Cerebellar cortex (tissue), 1 donor: ENCODE measurements at regions not wholly inside any gene's neighbourhood (a gene's known extent, or its start where the extent isn't known, plus 50 kb on each side); places are given as distances from the start of the nearest gene placed in this dataset.

Source experiments
- DNase-seq: peaks from one replicate; pipeline ENCODE4 v3.0.0-alpha.2; 2015; ENCODE audit warnings: low spot score

GRCh38 chr19:30153326-30154210, 211.5 kb downstream of the URI1 start:
- DNase-seq = no peak

GRCh38 chr19:30154410-30154809, 212.4 kb downstream of the URI1 start:
- DNase-seq = no peak

- DNase-seq = no peak
Observed at GRCh38 chr19:30155381-30156200, 213.6 kb downstream of the URI1 start.

GRCh38 chr19:30156646-30157045, 214.6 kb downstream of the URI1 start:
- DNase-seq = no peak

- DNase-seq = no peak
Observed at GRCh38 chr19:30158067-30158892, 213.9 kb upstream of the ZNF536 start.

GRCh38 chr19:30158893-30159245, 213.3 kb upstream of the ZNF536 start:
- no peak for DNase-seq

- no peak for DNase-seq
Observed at GRCh38 chr19:30159636-30160035, 212.5 kb upstream of the ZNF536 start.

GRCh38 chr19:30160426-30160825, 211.8 kb upstream of the ZNF536 start:
- no peak for DNase-seq

GRCh38 chr19:30161021-30161655, 211.0 kb upstream of the ZNF536 start:
- no peak for DNase-seq

GRCh38 chr19:30161770-30162169, 210.4 kb upstream of the ZNF536 start:
- peak; percentile 6 for DNase-seq

GRCh38 chr19:30162718-30163117, 209.5 kb upstream of the ZNF536 start:
- no peak for DNase-seq

- no peak for DNase-seq
Observed at GRCh38 chr19:30163663-30164062, 208.5 kb upstream of the ZNF536 start.

- DNase-seq = no peak
Observed at GRCh38 chr19:30165228-30165813, 206.9 kb upstream of the ZNF536 start.

- DNase-seq = no peak
Observed at GRCh38 chr19:30167206-30167868, 204.8 kb upstream of the ZNF536 start.

GRCh38 chr19:30167976-30168635, 204.1 kb upstream of the ZNF536 start:
- no peak for DNase-seq

GRCh38 chr19:30168760-30169159, 203.4 kb upstream of the ZNF536 start:
- no peak for DNase-seq

- no peak for DNase-seq
Observed at GRCh38 chr19:30169196-30169900, 202.8 kb upstream of the ZNF536 start.

- DNase-seq = no peak
Observed at GRCh38 chr19:30170081-30170480, 202.1 kb upstream of the ZNF536 start.

- DNase-seq = no peak
Observed at GRCh38 chr19:30170495-30171137, 201.6 kb upstream of the ZNF536 start.
